ENCODE measurements at regions not wholly inside any gene's neighbourhood (a gene's known extent, or its start where the extent isn't known, plus 50 kb on each side); places are given as distances from the start of the nearest gene placed in this dataset.
"Not testable (repeated sequence)": the region's sequence is repeated elsewhere in the genome, so short reads cannot be mapped to it uniquely, and the experiment has no call there.

DNA sequence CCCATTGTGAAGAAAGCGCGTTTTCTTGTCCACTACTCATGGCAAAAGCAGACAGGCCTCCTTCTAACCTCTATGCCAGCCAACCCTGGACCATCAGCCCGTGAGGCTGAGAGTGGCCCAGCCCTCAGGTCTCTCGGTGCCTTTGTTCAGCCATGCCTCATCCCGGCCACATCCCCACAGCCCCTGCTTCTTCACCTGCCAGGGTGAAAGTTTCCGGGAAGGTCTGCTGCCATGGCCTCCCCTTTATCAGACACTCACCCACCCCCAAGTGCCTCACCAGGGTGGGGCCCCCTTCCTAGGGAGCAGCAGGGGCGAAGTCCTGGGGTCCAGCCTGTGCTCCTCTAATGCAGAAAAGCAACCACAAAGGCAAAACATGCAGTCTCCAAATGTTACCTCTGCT is 478.4 kb upstream of the SALL3 start:
- no peak for DNase-seq (ENCODE audit: low read depth in 2 of 2)

DNA sequence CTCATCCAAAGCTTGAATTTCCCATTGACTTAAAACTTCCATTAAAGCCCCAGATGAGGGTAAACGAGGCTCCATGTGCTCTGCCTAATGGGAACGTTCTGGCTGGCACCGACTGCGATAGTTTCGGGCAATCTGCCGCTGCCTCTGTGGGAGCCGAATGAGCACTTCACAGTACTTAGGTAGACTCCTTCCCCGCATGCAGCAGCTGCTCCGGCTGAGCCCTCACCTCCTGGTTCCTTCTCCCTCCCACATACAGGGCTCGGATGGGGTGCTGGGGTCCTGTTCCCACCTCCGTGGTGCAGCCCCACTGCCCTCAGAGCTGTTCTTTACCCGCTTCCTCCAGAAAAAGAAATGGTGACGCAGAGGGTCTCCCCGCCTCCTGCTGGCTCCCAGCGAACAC is 476.5 kb upstream of the SALL3 start:
- DNase-seq (ENCODE audit: low read depth in 2 of 2) = no peak

DNA sequence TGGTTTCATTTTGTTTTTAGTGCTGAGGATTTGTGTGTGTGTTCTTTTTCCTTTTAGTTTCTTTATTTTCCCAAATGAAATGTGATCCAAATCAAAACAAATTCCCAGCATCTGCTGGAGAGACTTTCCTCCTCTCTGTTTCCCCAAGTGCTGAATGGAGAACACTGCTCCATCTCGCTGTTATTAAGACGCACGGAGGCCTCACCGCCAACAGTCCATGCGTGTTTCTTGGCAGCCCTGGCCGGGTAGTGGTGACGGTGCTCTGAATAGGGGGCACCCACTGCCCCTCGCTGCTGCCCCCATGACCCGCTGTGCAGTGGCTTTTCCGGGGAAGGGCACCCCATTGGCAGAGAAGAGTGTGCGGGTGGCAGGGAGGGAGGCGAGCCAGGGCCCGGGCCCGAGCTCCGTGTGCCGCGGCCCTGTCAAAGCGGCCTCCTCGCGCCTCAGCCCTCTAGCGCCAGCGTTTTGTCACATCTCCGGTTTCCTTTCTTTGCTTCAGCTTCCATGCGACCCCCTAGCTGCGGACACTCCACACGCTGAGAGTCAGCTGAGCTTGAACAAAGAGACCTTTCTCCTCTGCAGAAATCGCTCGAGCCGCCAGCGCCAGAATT is 473.7 kb upstream of the SALL3 start:
- DNase-seq (ENCODE audit: low read depth in 2 of 2) = no peak

DNA sequence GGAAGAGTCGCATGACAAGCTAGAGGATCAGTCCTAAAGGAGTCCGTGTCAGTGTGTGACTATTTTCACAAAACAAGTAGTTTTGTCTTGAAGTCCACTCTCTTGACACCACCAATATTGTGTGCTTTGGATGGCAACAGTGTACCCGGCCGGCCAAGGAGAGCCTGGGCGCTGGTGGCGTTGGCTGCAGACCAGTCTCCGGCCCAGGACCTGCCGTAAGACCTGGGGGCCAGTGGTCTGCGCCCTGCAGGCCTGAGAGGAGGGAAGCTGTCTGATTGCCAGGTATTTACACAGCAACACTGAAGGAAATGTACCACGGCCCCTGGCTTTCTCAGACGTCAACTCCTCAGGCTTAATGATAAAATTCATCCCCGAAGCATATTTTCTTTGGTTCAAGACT is 472.4 kb upstream of the SALL3 start:
- no peak for DNase-seq (ENCODE audit: low read depth in 2 of 2)

DNA sequence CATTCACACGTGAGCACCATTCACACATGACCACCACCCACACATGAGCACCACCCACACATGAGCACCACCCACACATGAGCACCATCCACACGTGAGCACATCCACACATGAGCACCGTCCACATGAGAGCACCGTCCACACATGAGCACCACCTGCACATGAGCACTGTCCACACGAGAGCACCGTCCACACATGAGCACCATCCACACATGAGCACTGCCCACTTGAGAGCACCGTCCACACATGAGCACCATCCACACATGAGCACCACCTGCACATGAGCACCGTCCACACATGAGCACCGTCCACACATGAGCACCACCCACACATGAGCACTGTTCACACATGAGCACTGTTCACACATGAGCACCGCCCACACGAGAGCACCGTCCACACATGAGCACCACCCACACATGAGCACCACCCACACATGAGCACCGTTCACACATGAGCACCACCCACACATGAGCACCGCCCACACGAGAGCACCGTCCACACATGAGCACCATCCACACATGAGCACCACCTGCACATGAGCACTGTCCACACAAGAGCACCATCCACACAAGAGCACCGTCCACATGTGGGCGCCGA is 471.3 kb upstream of the SALL3 start:
- DNase-seq (ENCODE audit: low read depth in 2 of 2) = not testable (repeated sequence)

DNA sequence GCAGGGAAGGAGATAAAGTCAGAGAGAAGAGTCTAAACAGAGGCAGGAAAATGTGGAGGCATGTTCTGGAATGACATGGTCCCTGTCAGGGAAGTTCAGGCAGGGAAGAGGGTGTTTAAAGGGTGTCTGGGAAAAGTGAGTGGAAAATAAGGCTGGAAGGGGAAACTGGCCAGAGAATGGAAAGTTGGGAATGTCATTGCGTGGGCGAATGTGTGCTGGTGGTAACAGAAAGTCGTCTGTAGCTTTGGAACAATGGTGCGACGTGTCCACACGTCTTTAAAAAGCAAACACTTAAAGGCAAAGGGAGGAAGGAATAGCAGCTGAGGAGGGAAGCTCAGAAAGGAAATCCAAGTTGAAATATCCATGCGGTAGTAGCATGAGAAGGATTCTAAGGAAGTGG is 469.5 kb upstream of the SALL3 start:
- DNase-seq (ENCODE audit: low read depth in 2 of 2) = no peak

DNA sequence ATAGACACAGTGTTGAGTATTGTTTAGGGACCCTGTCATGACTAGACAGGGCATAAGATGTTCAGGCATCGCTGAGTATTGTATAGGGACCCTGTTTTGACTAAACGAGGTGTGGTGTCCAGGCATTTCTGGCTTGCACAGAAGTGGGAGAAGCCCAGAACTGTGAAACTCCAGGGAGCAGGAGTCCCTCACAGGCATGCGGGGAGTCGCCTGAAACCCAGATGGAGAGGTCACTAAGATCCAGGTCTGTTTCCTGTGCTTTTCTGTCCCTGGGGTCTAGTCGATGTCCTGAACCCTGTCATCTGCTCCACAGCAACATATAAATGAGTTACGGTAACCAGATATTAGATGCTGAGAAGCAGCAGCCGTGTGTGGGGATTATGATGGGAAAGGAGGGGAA is 469.0 kb upstream of the SALL3 start:
- DNase-seq (ENCODE audit: low read depth in 2 of 2) = no peak

DNA sequence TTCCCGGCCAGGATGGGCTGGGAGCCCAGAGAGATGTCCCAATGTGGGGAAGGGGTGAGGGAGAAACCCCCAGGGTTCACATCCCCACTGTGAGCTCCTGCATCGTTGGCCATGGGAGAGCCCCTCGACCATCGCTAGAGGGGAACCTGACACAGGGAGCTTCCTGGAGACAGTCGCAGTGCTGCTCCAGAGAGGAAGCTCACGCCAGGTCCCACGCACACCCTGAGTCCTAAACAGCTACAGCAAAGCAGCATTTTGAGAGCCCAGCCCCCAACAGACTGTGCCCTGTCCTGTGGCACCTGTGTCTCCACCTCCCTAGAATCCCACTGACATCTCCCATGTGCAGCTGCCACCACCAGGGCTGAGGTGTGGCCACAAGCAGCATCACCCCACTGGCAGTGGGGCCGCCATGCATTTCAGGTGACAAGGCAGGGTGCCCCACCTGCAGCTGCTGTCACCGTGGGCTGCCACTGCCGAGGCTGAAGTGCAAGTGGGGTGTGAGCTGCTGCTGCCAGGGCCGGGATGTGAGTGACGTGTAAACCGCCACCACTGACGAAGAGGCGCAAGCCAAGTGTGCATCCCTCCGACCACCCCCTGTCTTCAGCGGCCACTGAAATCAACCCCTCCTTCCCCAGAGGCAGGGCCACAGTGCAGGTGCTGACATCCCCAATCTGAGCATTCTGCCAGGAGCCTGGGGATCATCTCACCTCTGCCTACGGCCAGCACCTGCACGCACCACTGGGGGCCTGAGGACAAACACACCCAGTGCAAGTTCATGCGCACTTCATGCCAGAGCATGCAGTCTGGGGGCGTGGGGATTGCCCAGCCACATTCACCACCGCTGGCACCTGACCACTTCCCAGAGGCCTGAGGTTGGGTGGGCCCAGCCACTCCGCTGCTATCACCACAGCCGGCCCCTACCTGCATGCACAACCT is 467.7 kb upstream of the SALL3 start:
- no peak for DNase-seq (ENCODE audit: low read depth in 2 of 2)

DNA sequence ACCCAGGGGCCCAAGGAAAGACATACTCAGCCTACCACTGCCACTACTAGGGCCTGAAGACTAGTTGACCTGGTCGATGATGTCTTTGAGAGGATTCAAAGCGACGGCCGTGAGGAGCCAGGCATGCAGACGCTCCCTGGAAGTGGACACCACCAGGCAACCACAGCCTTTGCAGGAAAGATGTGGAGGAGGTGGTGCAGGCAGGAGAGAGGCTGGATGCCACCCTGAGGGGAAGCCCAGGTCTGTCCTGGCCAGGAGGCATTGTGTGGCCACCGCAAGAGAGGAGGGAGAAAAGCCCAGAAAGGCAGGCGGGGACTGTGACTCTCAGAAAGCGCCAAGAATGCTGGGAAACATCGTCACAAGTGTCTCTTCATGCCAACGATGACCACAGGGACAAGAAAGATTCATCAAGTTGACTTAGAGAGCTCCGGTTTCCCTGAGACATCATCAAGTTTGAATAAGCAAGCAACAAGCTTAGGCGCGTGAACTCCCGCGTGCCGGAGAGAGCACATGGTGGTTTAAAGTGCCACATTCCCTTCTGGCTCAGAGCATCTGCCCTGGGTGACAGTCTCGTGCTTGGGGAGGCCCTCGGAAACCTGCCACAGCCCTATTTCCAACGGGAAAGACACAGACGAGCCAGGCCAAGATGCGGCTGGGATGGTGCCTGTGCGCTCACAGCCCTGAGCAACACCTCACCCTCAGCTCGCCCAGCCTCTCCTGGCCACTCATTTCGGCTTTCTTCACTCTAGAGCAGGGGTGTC is 464.5 kb upstream of the SALL3 start:
- no peak for DNase-seq (ENCODE audit: low read depth in 2 of 2)

DNA sequence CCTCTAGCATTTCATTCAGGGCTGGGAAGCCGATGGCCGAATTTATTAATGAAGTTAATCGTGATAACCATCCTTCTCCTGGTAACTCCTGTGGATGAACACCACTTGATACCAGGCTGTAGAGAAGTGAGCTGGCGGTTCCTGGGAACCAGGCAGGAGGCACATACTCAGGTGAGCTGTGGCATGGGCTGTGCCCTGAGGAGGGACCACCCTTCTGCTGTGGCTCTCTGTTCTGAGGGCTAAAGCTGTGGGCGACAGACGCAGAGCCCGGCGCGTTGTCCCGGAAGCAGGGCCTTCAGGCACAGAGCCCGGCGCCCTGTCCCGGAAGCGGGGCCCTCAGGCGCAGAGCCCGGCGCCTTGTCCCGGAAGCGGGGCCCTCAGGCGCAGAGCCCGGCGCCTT is 462.3 kb upstream of the SALL3 start:
- DNase-seq (ENCODE audit: low read depth in 2 of 2) = no peak

DNA sequence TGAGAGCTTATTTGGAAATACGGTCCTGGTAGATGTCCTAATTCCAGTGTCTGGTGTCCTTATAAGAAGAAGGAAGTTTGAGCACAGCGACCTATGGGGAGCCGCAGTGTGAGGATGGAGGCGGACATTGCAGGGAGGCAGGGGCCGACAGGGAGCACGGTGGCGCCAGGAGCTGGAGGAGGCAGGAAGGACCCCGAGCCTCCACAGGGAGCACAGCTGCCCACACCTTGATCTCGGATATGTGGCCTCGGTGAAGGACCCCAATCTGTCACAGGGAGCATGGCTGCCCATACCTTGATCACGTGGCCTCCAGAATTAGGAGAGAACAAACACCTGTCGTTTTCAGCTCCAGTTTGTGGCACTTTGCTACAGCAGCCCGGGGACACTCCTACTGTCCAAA is 461.6 kb upstream of the SALL3 start:
- no peak for DNase-seq (ENCODE audit: low read depth in 2 of 2)

DNA sequence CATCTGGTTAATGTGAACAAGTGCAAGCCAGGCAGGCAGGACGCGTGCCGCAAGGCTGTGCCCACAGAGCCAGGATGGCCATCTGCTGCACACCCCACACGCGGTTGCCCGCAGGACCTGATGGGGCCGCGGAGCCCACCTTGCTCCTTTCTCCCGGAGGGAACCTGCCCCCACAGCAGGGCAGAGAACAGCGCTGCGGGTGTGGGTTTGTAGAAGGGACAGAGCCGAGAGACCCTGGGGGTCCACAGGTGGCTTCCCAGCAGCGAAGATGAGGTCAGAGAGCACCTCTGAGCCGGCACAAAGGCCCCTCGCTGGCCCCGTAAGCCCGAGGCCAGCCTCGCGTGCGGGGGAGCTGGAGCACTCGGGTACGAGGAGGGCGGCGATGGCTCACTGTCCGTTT is 460.8 kb upstream of the SALL3 start:
- DNase-seq (ENCODE audit: low read depth in 2 of 2) = no peak

DNA sequence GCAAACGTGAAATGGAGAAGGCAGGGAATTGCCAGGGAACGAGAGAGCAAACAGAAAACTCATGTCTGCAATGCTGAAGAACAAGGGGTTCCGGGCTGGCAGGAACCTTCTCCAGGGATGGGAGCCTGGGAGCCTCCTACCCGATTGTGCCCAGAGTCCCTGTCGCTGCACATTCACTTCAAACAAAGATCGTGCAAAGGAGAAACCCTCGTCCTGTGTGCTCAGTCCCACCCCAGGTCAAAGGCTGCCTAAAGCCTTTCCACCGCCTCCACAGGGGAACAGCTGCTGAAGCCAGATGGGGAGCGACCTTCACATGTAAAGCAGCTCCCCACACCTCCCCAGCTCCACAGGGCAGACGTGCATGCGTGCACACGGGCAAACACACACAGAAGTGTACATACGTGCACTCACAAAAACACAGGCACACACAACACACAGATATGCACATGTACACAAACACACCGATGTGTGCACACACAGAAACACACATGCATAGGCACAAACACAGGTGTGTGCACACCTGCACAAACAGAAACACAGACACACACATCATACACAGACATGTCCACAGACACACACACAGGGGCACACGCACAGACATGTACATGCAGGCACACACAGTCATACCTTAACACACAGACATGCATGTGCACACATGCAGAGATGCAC is 460.1 kb upstream of the SALL3 start:
- DNase-seq (ENCODE audit: low read depth in 2 of 2) = no peak

DNA sequence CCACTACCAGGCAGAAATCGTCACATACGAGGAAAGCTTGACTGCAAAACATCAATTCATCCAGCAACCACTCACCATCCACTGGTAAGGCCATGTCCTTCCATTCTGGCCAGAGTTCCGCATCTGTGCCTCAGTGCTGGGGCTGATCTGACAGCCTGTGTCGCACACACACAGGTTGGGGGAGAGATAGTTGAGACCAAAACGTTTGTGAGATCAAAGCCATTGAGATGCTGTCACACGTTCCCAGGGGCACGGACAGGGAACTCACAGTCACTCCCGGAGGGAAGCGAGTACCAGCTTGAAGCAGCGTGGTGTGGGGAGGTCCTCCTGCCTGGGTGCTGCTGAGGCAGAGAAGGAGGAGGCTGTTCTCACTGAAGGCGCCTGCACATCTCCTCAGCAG is 458.5 kb upstream of the SALL3 start:
- no peak for DNase-seq (ENCODE audit: low read depth in 2 of 2)

DNA sequence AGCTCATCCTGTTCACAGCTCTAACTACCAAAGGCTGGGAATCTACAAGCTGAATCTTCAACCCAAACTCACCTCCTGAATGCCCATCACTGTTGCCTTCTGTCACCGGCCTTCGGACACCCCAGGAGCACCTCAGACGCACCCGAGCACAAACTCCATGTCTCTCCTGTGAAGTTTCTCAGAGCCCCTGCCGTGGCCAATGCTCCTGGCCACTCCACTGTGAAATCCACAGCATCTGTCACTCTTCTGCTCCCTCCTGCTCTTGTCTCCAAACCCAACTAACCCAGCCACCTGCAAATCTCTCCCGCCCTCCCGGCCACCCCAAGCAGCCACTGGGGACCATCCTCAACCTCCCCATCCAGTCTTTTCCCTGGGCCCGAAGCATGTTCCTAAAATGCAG is 457.9 kb upstream of the SALL3 start:
- DNase-seq (ENCODE audit: low read depth in 2 of 2) = no peak

DNA sequence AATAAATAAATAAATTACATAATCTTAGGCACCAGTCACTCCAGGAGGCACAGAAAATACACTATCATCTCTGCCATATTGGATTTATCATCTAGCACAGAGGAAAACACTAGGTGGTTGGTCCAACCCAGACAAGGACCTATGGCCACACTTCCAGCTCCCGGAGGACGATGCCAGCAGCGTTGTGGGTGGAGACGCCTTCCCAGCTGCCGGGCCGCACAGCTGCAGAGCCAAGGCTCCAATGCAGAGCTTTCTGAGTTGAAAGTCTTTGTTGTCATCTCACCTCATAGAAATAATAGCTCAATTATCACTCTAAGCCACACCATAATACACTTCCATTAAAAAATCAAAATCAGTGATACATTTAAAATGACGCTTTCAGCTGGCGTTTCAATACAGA is 457.1 kb upstream of the SALL3 start:
- no peak for DNase-seq (ENCODE audit: low read depth in 2 of 2)

DNA sequence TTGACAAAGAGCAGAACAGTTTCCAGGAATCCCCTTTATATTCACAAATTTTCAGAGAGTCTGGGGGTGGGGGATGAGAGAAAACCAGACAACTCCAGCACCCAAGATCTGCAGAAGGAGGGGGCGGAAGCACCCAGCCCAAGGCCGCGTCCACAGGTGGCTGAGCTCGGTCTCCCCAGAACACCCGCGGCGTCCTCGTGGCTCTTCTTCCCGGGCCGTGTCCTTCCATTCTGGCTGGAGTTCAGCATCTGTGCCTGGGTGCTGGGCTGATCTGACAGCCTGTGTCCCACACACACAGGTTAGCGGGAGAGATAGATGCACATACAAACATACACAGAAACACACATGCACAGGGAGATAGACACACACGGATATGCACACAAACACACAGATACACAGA is 455.8 kb upstream of the SALL3 start:
- no peak for DNase-seq (ENCODE audit: low read depth in 2 of 2)

DNA sequence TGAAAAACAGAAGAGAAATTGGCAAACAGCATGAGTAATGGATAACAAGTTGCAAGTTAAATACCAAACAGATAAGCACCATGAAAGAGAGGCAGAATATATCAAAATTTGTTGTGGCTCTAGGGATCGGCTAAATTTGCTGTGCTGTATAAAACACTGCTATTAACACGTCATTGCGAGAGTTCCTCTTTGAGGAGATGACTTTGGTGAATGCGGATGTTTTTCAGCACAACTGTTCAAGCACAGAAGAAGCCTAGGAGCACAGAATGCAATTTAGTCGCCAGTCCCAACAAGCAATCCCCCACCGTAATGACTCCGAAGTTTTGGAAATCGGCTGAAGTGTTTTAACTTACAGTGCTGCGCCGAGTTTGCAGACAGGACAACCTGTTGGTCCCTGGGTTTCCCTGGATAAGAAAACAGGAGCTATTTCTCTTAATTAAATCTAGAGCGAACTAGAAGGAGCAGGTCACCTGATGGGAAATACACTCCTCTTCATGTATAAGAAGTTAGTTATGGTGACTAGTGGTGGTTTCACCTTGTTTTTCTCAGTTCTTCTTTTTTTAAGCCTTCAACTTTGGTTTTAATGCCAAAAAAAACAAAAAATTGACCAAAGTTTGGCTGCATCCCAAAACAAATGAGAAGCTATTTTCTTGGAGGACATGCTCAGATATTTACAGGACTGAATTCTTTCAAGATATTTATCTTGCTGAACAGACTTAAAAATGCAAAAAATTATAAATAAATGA is 454.1 kb upstream of the SALL3 start:
- no peak for DNase-seq (ENCODE audit: low read depth in 2 of 2)

DNA sequence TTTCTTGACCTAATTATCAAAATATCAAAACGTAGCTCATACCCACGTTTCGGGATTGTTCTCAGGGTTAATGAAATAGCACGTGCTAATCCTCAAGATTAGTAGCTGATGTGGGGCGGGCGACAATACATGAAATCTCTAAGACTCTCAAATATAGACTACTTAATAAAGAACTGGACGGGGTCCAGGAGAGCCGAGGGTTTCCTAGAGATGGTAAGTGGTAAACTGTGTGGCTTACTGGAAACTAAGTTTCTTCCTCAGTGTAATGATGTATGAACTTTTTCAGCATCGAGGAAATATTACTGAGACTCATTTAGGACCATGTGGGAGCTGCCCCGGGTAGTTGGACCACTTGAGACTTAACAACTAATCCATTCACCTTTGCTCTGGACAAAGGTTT is 453.3 kb upstream of the SALL3 start:
- DNase-seq (ENCODE audit: low read depth in 2 of 2) = no peak

DNA sequence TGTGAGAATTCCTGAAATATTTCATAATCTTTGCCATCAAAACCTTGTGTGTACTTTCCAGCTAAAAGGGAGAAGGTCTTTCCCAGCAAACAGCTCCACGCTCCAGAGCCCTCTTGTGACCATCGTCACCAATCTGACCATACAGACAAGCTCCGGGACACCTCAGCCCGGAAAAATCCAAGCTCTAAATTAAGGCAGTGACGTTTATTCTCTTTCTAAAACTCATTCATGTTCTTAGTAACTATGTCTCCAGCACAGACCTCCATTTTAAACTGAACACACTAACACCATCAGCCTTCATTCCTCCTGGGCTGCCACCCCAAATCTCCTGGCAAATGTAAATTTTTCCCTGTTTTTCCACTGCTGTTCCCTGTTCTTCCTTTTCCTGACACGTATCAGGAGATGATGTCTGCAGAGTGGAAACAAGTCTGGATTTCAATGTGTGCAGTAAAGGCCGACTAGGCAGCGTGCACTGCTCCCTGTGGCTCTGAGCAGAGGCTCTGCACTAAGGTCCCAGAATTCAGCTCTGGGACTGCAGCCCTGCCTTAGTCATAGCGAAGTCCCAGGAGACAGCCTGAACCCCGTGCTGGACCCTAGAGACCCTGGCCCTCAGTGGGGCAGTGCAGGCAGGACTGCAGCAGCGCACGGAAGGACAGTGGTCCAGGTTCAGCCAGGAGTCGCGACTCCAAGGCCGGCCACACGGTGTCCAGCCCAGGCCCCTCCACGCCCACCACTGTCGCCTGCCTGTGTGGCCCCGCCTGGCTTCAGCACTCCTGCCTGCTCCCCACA is 452.5 kb upstream of the SALL3 start:
- no peak for DNase-seq (ENCODE audit: low read depth in 2 of 2)

Data from stimulated activated CD4-positive, alpha-beta T cell treated with anti-CD3 and anti-CD28 coated beads, Interleukin-12 subunit alpha, Interleukin-12 subunit beta, amount 100 ng/mL, for 24 hours (primary cell).